Globus pallidus (tissue), 1 donor: ENCODE measurements at regions not wholly inside any gene's neighbourhood (a gene's known extent, or its start where the extent isn't known, plus 50 kb on each side); places are given as distances from the start of the nearest gene placed in this dataset.

Experiments used
- DNase-seq: peaks from one replicate; pipeline ENCODE4 v3.0.0-alpha.2; 2015; ENCODE audit warnings: low spot score

DNA sequence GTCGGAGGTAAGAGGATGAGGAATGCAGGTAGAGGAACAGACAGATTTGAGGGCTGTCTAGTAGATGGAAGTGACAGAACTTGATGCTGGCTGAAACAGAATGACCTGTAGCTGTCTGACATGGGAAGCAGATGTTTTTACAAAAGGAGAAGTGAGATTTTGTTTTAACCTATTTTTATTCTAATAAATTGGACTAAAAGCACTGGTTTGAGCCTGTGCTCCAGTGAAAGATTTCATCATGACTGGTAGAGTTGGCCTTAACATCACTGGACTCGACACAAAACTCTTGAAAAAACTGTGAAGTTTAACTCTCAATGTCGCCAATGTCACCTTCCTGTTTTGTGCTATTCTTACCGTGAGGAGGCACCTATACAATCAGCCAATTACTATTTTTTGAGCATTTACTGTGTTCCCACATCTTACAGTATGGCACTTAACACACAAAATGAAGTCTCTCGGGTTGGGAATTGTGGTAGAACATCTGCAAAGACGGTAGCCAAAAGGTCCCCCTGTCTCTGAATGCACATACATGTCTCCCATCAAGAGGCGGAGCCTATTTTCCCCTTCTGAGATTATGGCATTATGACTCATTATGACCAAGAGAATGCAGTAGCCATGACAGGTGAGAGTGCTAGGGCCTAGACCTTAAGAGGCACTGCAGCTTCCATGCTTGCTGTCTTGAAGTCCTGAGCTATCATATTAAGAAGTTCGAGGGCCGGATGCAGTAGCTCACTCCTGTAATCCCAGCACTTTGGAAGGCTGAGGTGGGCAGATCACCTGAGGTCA is 93.2 kb downstream of the FOXF2 start:
- no peak for DNase-seq

DNA sequence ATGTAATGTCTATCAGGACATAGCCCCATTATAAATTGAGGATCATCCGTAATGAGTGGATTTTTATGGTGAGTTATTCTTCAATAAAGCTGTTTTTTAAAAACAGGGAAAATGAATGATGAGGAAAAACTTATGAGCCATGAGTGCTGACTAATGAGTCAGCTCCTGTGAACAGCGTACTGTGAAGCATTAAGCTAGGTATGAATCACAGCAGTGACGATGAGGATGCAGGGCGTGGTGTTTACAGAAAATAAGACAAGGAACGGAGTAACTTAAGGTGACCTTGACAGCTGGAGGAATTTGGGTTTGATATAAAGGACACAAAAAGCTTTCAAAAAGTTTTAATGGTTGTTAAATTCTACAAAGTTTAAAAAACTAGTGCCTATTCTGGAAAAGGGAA is 96.3 kb downstream of the FOXF2 start:
- no peak for DNase-seq

DNA sequence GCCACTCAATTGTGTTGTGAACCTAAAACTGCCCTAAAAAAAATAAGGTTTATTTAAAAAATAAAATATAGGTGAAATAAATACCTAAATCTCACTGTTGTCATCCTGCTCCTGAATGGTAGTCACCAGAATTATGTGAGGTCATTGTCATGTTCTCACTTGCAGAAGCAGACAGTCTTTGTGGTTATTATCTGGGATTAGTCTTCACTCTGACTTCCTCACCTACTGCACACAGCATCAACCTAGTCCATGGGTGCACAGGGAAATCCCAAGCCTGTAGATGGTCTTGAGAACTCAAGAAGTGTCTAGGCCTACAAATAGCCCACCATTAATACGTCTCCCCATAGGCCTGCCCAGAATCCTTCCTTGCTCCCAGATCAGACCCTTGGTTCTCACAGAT is 97.0 kb downstream of the FOXF2 start:
- DNase-seq, result no peak

DNA sequence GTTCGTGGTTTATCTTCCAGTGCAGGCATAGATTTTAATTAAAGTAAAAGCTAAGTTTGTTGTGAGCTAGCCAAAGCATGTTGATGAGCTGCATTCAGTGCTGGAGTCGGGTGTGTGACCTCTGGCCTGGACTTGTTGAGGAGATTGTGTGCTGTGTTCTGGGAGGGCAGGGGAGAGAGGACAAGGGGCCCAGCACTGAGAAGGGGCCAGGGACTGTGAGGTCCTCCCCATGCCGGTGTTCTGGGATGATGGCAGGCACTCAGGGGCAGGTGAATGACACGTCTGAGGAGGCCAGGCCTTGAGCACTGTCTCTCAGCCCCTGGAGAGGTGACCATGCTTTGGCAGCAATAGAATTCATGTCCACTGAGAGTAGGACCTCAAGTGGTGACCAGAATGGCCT is 97.9 kb downstream of the FOXF2 start:
- DNase-seq, result no peak

- no peak for DNase-seq
Measured at GRCh38 chr6:1491025-1491424, 101.6 kb downstream of the FOXF2 start.

DNA sequence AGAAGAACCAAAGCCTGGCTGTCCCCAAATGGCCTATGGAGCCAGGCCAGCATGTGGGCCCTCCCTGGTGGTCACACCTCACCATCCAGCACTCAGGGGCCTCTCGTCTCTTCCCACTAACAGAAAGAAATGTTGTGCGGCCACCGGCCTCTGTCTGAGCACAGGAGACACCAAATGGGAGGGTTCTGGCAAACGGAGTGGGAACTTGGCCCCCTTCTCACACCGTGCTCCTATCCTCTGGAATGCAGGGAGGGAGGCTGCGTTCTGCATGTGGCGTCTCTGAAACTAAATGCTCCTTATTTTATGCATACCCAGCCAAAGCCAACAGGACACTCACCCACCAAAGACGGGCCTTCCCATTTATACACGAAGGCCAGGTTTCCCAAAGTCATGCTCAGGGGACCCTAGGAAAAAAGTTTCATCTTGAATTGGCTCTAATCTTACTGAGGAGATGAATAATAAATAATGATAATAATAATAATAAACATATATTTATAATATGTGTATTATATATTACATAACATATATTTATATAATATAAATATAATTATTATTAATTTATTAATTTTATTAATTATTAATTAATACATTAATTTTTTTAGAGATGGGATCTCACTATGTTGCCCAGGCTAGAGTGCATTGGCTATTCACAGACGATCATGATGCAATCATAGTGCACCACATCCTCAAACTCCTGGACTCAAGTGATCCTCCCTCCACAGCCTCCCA is 102.4 kb downstream of the FOXF2 start:
- no peak for DNase-seq

- no peak for DNase-seq
Measured at GRCh38 chr6:1494671-1495070, 105.3 kb downstream of the FOXF2 start.

- no peak for DNase-seq
Measured at GRCh38 chr6:1495344-1495743, 106.0 kb downstream of the FOXF2 start.

DNA sequence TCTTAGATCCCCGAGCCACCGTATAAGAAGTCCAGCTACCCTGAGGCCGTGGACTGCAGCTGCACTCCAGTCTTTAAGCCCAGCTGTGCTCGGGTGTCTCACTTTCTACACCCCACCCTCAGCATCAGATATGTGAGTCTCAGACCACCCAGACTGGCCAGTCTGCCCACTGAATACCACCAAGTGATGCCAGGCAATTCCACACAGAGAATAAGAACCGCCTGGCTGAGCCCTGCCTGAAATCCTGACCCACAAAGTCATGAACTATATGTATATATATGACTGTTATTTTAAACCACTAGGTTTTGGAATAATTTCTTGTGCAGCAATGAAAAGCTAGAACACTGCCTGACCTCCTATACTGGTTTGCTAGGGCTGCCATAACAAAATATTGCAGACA is 106.7 kb downstream of the FOXF2 start:
- no peak for DNase-seq

DNA sequence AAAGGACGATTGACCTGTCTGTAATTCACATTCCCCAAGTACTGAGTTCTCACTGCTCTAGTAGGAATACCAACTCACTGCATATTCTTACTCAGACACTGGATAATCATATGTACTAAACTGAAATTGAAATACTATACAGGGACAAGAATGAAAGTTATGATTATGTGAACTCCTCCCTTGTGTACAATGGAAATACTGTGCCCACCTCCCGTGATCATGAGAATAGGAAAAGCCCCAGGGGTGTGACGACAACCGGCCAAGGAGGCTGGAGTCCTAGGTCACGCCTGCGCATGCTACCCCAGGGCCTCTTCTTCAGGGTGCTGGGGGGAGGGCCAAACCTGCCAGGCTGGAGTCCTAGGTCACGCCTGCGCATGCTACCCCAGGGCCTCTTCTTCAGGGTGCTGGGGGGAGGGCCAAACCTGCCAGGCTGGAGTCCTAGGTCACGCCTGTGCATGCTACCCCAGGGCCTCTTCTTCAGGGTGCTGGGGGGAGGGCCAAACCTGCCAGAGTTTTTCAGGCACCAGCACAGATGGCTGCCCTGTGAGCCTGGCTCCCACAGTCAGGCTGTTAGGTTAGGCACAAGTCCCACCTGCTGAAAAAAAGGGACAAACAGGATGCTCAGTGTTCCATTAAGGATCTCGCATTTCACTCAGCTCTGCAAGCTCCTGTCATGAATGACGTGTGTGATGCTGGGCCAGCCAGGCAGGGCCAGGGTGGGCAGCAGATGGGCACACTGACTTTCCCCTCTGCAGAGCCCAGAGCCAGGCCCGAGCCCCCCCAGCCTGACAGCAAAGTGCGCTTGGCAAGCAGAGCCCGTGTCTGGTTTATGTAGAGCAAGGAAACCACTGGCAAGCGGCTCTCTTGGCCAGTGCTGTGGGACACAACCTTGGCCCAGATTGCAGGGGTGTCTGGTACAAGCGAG is 107.7 kb downstream of the FOXF2 start:
- peak; percentile 29 for DNase-seq

GRCh38 chr6:1497761-1498105 is 108.4 kb downstream of the FOXF2 start:
- no peak for DNase-seq

GRCh38 chr6:1498491-1499113 is 109.2 kb downstream of the FOXF2 start:
- no peak for DNase-seq

GRCh38 chr6:1499777-1500176 is 109.9 kb upstream of the FOXC1 start:
- peak; percentile 4 for DNase-seq

DNA sequence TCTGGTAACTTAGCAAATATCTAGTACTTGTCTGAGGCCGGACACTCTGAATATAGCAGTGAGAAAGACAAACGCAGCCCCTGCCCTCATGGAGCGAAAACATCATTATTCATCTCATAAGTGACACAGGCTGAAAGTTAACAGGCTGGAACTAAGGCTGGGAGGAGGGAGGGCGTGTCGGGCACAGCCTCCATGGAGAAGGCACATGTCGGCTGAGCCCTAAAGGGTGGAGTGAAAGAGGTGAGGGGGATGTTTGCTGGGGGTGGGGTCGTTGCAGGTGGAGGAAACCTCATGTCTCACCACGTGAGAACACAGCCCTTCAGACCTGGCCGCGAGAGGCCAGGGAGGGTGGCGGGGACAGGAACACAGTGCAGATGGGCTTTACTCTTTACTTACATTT is 108.8 kb upstream of the FOXC1 start:
- DNase-seq, result no peak

- DNase-seq, result no peak
Measured at GRCh38 chr6:1502041-1502440, 107.7 kb upstream of the FOXC1 start.

GRCh38 chr6:1503811-1504210 is 105.9 kb upstream of the FOXC1 start:
- DNase-seq, result no peak

DNA sequence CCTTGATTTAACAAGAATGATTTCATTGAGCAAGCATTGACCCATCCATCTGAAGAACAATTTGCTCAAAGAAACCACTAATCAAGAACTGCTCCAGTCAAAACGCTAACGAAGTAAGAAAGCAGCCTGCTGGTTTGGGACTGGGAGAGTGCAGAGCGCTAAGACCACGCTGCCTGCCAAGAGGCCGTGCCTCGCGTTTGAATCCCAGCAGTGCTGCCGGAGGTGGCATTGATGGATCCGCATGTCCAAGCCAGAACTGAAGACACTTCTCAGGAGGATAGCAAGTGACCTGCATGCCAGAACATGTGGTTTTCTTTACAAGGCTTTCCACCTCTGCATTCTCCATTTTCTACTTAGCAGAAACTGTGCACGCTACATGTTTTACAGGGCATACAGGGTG is 105.2 kb upstream of the FOXC1 start:
- DNase-seq, result no peak

DNA sequence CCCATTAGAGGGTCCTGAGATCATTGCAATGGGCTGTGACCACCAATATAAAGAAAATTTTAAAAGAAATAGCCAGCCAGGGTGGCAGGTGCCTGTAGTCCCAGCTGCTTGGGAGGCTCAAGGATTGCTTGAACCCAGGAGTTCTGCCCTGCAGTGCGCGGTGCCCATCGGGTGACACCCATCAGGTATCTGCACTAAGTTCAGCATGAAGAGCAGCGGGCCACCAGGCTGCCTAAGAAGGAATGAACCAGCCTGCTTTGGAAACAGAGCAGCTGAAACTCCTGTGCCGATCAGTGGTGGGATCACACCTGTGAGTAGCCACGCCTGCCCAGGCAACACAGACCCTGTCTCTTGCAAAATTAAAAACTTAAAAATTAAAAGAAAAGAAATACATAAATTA is 102.5 kb upstream of the FOXC1 start:
- DNase-seq, result no peak

GRCh38 chr6:1509241-1509640 is 100.5 kb upstream of the FOXC1 start:
- DNase-seq, result no peak

DNA sequence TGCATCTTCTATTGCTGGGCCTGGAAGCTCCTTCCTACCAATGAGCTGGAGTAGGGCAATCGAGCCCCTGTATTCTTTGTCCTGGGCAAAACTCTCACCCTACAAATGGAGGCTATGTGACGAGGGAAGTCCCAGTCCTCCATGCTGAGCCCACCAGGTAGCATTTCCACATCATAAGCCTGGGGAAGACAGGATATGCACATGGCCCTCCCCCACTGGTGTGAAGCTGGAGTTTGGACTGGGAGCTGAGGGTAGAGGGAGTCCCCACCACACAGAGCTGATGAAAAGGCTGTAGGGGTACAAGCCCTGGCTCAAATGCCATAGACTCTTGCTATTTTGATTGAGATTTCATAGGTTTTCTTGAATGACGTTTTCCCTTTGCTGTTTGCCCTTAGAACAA is 99.5 kb upstream of the FOXC1 start:
- DNase-seq, result no peak

- DNase-seq, result no peak
Measured at GRCh38 chr6:1513215-1513780, 96.4 kb upstream of the FOXC1 start.

- no peak for DNase-seq
Measured at GRCh38 chr6:1514078-1514477, 95.6 kb upstream of the FOXC1 start.
